ENCODE measurements at regions not wholly inside any gene's neighbourhood (a gene's known extent, or its start where the extent isn't known, plus 50 kb on each side); places are given as distances from the start of the nearest gene placed in this dataset.
"Not testable (repeated sequence)": the region's sequence is repeated elsewhere in the genome, so short reads cannot be mapped to it uniquely, and the experiment has no call there.

- no peak for DNase-seq
Measured at GRCh38 chr4:26181616-26182015, 139.2 kb upstream of the RBPJ start.

- DNase-seq: no peak
Measured at GRCh38 chr4:26183017-26183416, 137.8 kb upstream of the RBPJ start.

GRCh38 chr4:26185436-26185835 is 135.4 kb upstream of the RBPJ start:
- no peak for DNase-seq

- DNase-seq: no peak
Measured at GRCh38 chr4:26191353-26191752, 129.5 kb upstream of the RBPJ start.

GRCh38 chr4:26192899-26193869 is 127.6 kb upstream of the RBPJ start:
- DNase-seq: no peak

- no peak for DNase-seq
Measured at GRCh38 chr4:26194764-26195163, 126.0 kb upstream of the RBPJ start.

GRCh38 chr4:26196567-26196966 is 124.2 kb upstream of the RBPJ start:
- DNase-seq: no peak

GRCh38 chr4:26197018-26197779 is 123.6 kb upstream of the RBPJ start:
- no peak for DNase-seq

GRCh38 chr4:26198931-26199330 is 121.9 kb upstream of the RBPJ start:
- not testable (repeated sequence) for DNase-seq

GRCh38 chr4:26199596-26199995 is 121.2 kb upstream of the RBPJ start:
- no peak for DNase-seq

GRCh38 chr4:26201120-26201519 is 119.7 kb upstream of the RBPJ start:
- no peak for DNase-seq

GRCh38 chr4:26204249-26204825 is 116.5 kb upstream of the RBPJ start:
- DNase-seq: no peak

GRCh38 chr4:26204911-26205370 is 115.9 kb upstream of the RBPJ start:
- DNase-seq: no peak

- no peak for DNase-seq
Measured at GRCh38 chr4:26206339-26206738, 114.5 kb upstream of the RBPJ start.

GRCh38 chr4:26206999-26207398 is 113.8 kb upstream of the RBPJ start:
- DNase-seq: peak; percentile 28

GRCh38 chr4:26207631-26208030 is 113.2 kb upstream of the RBPJ start:
- no peak for DNase-seq

GRCh38 chr4:26208237-26208994 is 112.4 kb upstream of the RBPJ start:
- DNase-seq: no peak

GRCh38 chr4:26209378-26209777 is 111.4 kb upstream of the RBPJ start:
- DNase-seq: not testable (repeated sequence)

GRCh38 chr4:26212528-26212927 is 108.3 kb upstream of the RBPJ start:
- no peak for DNase-seq

GRCh38 chr4:26213317-26213716 is 107.5 kb upstream of the RBPJ start:
- DNase-seq: no peak

GRCh38 chr4:26214994-26215393 is 105.8 kb upstream of the RBPJ start:
- DNase-seq: no peak

- DNase-seq: no peak
Measured at GRCh38 chr4:26215725-26216124, 105.1 kb upstream of the RBPJ start.

- DNase-seq: no peak
Measured at GRCh38 chr4:26217481-26217880, 103.3 kb upstream of the RBPJ start.
